HepG2 (cell line): ENCODE measurements at regions not wholly inside any gene's neighbourhood (a gene's known extent, or its start where the extent isn't known, plus 50 kb on each side); places are given as distances from the start of the nearest gene placed in this dataset.

Experiments used
- KDM2A ChIP-seq: sonication (generic); formaldehyde crosslinking; IDR thresholded peaks from 2 replicates; pipeline ENCODE4 v1.4.0; 2020; ENCODE audit warnings: low read depth, missing genetic modification reagents, borderline replicate concordance
- NFIC ChIP-seq: IDR thresholded peaks from 2 replicates; pipeline ENCODE4 v1.6.1; 2012; ENCODE audit warnings: mild to moderate bottlenecking, low read length, inconsistent platforms
- NFKB2 ChIP-seq: sonication (generic); formaldehyde crosslinking; IDR thresholded peaks from 2 replicates; pipeline ENCODE4 v1.4.0; 2020; ENCODE audit warnings: missing genetic modification reagents, borderline replicate concordance
- NR2F1 ChIP-seq, 2 experiments: fragments of 450-650 bp in 1 of 2; formaldehyde crosslinking in 1 of 2; IDR thresholded peaks; 2 replicates each; pipeline versions ENCODE4 v1.5.0 to v1.6.1; 2016 to 2020; ENCODE audit warnings: mild to moderate bottlenecking in 1 of 2, missing compliant biosample characterization in 1 of 2, missing genetic modification reagents in 1 of 2, moderate library complexity in 1 of 2
- PRMT3 ChIP-seq: sonication (generic); formaldehyde crosslinking; IDR thresholded peaks from 2 replicates; pipeline ENCODE4 v1.8.1; 2022; ENCODE audit warnings: low read depth, mild to moderate bottlenecking, moderate library complexity, missing genetic modification reagents, borderline replicate concordance
- ZFP36L1 ChIP-seq: sonication (generic); formaldehyde crosslinking; IDR thresholded peaks from 2 replicates; pipeline ENCODE4 v1.8.0; 2022; ENCODE audit warnings: mild to moderate bottlenecking, missing genetic modification reagents, moderate library complexity
- ZNF331 ChIP-seq: sonication (generic); formaldehyde crosslinking; IDR thresholded peaks from 2 replicates; pipeline ENCODE4 v1.4.0; 2020; ENCODE audit warnings: missing genetic modification reagents
- TF ChIP-seq, protein P1 (sequence below): sonication (generic); formaldehyde crosslinking; IDR thresholded peaks from 2 replicates; pipeline ENCODE4 v1.4.0; 2020; ENCODE audit warnings: missing genetic modification reagents, borderline replicate concordance
- TF ChIP-seq, protein P2 (sequence below): sonication (generic); formaldehyde crosslinking; IDR thresholded peaks from 2 replicates; pipeline ENCODE4 v1.5.1; 2020; ENCODE audit warnings: missing genetic modification reagents, mild to moderate bottlenecking, borderline replicate concordance
- TF ChIP-seq, protein P3 (sequence below): sonication (generic); formaldehyde crosslinking; conservative IDR thresholded peaks from 2 replicates; pipeline ENCODE4 v1.4.0; 2020; ENCODE audit warnings: missing genetic modification reagents
- TF ChIP-seq, protein P4 (sequence below): sonication (generic); formaldehyde crosslinking; IDR thresholded peaks from 2 replicates; pipeline ENCODE4 v1.8.1; 2023; ENCODE audit warnings: missing genetic modification reagents, mild to moderate bottlenecking, borderline replicate concordance
- TF ChIP-seq, protein P5 (sequence below): sonication (generic); formaldehyde crosslinking; IDR thresholded peaks from 2 replicates; pipeline ENCODE4 v1.5.1; 2020; ENCODE audit warnings: mild to moderate bottlenecking, missing genetic modification reagents, moderate library complexity
- TF ChIP-seq, protein P6 (sequence below): sonication (generic); formaldehyde crosslinking; IDR thresholded peaks from 2 replicates; pipeline ENCODE4 v1.4.0; 2020; ENCODE audit warnings: missing genetic modification reagents

DNA sequence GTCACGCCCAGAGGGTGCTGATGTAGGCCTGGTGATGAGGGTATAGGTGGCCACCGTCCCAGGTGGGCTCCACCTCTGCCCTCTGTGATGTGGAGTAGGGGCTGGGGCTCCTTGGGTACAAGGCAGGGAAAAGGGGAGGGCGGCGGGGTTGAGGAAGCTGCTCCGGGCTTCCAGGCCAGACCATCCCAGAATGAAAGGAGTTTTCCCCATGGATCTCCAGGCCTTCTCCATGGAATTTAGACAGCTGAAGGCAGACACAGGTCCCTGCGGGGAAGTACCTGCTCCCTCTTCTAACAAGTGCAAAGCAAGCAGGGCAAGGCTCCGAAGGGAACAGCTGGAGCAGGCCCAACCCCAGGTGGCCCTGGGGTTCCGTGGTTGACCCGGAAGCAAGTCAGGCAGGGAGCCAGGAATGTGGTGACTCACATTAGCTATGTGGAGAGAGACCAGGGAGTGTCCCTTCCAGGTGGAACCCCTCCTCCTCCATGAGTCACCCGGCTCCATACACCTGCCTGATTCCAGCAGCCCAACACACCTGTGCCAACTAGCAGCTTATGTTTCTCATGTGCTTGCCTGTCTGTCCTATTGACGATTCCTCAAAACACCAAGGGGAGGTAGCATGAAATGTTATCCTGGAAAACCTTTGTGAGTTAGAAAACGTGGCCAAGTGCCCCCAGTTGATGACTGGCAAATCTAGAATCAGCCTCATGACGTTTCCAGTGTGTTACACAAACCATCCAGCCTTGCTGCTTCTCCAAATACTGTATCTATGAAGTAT is 59.7 kb upstream of the SNX9 start (continued):
- TF ChIP-seq PRMT3 (no peak), NFIC (0 out of 2 replicates have a peak, but pooled peaks have one; percentile 3), ZFP36L1 (CRISPR knock-in tag) (0 out of 2 replicates have a peak, but pooled peaks have one; percentile 35), KDM2A (CRISPR knock-in tag) (peak; percentile 70; the same call in 1 of the 2 replicates), NFKB2 (CRISPR knock-in tag) (no peak), NR2F1 (CRISPR knock-in tag; IDR thresholded peaks at IDR 0.05) (peak; percentile 46 to 56; a peak in 2 of 4 replicates), ZNF331 (peak; percentile 83)
- TF ChIP-seq, protein P1, sequence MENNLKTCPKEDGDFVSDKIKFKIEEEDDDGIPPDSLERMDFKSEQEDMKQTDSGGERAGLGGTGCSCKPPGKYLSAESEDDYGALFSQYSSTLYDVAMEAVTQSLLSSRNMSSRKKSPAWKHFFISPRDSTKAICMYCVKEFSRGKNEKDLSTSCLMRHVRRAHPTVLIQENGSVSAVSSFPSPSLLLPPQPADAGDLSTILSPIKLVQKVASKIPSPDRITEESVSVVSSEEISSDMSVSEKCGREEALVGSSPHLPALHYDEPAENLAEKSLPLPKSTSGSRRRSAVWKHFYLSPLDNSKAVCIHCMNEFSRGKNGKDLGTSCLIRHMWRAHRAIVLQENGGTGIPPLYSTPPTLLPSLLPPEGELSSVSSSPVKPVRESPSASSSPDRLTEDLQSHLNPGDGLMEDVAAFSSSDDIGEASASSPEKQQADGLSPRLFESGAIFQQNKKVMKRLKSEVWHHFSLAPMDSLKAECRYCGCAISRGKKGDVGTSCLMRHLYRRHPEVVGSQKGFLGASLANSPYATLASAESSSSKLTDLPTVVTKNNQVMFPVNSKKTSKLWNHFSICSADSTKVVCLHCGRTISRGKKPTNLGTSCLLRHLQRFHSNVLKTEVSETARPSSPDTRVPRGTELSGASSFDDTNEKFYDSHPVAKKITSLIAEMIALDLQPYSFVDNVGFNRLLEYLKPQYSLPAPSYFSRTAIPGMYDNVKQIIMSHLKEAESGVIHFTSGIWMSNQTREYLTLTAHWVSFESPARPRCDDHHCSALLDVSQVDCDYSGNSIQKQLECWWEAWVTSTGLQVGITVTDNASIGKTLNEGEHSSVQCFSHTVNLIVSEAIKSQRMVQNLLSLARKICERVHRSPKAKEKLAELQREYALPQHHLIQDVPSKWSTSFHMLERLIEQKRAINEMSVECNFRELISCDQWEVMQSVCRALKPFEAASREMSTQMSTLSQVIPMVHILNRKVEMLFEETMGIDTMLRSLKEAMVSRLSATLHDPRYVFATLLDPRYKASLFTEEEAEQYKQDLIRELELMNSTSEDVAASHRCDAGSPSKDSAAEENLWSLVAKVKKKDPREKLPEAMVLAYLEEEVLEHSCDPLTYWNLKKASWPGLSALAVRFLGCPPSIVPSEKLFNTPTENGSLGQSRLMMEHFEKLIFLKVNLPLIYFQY (CRISPR knock-in tag), result peak; percentile 97; the same call in 1 of the 2 replicates
- TF ChIP-seq, protein P2, sequence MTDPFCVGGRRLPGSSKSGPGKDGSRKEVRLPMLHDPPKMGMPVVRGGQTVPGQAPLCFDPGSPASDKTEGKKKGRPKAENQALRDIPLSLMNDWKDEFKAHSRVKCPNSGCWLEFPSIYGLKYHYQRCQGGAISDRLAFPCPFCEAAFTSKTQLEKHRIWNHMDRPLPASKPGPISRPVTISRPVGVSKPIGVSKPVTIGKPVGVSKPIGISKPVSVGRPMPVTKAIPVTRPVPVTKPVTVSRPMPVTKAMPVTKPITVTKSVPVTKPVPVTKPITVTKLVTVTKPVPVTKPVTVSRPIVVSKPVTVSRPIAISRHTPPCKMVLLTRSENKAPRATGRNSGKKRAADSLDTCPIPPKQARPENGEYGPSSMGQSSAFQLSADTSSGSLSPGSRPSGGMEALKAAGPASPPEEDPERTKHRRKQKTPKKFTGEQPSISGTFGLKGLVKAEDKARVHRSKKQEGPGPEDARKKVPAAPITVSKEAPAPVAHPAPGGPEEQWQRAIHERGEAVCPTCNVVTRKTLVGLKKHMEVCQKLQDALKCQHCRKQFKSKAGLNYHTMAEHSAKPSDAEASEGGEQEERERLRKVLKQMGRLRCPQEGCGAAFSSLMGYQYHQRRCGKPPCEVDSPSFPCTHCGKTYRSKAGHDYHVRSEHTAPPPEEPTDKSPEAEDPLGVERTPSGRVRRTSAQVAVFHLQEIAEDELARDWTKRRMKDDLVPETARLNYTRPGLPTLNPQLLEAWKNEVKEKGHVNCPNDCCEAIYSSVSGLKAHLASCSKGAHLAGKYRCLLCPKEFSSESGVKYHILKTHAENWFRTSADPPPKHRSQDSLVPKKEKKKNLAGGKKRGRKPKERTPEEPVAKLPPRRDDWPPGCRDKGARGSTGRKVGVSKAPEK, result no peak; the same call in 1 of the 2 replicates
- TF ChIP-seq, protein P3, sequence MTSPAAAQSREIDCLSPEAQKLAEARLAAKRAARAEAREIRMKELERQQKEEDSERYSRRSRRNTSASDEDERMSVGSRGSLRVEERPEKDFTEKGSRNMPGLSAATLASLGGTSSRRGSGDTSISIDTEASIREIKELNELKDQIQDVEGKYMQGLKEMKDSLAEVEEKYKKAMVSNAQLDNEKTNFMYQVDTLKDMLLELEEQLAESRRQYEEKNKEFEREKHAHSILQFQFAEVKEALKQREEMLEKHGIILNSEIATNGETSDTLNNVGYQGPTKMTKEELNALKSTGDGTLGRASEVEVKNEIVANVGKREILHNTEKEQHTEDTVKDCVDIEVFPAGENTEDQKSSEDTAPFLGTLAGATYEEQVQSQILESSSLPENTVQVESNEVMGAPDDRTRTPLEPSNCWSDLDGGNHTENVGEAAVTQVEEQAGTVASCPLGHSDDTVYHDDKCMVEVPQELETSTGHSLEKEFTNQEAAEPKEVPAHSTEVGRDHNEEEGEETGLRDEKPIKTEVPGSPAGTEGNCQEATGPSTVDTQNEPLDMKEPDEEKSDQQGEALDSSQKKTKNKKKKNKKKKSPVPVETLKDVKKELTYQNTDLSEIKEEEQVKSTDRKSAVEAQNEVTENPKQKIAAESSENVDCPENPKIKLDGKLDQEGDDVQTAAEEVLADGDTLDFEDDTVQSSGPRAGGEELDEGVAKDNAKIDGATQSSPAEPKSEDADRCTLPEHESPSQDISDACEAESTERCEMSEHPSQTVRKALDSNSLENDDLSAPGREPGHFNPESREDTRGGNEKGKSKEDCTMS (CRISPR knock-in tag), result no peak
- TF ChIP-seq, protein P4, sequence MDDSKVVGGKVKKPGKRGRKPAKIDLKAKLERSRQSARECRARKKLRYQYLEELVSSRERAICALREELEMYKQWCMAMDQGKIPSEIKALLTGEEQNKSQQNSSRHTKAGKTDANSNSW (CRISPR knock-in tag), result no peak
- TF ChIP-seq, protein P5, sequence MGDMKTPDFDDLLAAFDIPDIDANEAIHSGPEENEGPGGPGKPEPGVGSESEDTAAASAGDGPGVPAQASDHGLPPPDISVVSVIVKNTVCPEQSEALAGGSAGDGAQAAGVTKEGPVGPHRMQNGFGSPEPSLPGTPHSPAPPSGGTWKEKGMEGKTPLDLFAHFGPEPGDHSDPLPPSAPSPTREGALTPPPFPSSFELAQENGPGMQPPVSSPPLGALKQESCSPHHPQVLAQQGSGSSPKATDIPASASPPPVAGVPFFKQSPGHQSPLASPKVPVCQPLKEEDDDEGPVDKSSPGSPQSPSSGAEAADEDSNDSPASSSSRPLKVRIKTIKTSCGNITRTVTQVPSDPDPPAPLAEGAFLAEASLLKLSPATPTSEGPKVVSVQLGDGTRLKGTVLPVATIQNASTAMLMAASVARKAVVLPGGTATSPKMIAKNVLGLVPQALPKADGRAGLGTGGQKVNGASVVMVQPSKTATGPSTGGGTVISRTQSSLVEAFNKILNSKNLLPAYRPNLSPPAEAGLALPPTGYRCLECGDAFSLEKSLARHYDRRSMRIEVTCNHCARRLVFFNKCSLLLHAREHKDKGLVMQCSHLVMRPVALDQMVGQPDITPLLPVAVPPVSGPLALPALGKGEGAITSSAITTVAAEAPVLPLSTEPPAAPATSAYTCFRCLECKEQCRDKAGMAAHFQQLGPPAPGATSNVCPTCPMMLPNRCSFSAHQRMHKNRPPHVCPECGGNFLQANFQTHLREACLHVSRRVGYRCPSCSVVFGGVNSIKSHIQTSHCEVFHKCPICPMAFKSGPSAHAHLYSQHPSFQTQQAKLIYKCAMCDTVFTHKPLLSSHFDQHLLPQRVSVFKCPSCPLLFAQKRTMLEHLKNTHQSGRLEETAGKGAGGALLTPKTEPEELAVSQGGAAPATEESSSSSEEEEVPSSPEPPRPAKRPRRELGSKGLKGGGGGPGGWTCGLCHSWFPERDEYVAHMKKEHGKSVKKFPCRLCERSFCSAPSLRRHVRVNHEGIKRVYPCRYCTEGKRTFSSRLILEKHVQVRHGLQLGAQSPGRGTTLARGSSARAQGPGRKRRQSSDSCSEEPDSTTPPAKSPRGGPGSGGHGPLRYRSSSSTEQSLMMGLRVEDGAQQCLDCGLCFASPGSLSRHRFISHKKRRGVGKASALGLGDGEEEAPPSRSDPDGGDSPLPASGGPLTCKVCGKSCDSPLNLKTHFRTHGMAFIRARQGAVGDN, result peak; percentile 95
- TF ChIP-seq, protein P6, sequence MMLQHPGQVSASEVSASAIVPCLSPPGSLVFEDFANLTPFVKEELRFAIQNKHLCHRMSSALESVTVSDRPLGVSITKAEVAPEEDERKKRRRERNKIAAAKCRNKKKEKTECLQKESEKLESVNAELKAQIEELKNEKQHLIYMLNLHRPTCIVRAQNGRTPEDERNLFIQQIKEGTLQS (CRISPR knock-in tag), result peak; percentile 97
